ENCODE measurements at regions not wholly inside any gene's neighbourhood (a gene's known extent, or its start where the extent isn't known, plus 50 kb on each side); places are given as distances from the start of the nearest gene placed in this dataset.

DNA sequence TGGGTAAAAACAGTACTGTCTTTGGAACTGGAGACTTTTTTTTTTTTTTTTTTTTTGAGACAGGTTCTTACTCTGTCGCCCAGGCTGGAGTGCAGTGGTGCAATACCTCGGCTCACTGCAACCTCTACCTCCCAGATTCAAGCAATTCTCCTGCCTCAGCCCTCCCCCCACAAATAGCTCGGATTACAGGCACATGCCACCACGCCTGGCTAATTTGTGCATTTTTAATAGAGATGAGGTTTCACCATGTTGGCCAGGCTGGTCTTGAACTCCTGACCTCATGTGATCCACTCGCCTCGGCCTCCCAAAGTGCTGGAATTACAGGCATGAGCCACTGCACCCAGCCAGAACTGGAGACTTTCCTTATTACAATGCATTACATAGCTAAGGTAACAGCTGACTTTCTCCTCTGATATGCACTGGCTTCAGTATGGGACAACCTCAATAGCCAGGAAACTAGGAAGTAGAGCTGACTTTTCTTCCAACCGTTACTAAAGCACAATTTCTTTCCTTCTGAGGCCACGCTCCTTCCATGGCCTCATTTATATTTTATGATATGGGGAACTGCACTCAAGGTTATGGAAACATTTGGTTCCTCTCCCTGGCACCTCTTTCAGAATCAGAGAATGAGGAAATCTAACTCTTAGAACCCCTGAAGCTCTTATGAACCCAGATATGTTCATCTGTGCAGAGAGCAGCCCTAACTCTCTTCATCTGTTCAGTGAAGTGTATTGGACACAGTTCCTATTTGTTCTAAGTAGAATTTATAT is 53.5 kb upstream of the FAM9B start:
- no peak overlapping the region for H3K4me3 ChIP-seq (ENCODE audit: low read length)
- H4K20me1 ChIP-seq (ENCODE audit: low read length), result no peaks in the 10 kb centered on the region
- H3F3A ChIP-seq (ENCODE audit: low read length, unreplicated experiment), result no peaks in the 10 kb centered on the region
- no peak overlapping the region for H3K9ac ChIP-seq (ENCODE audit: low read length)
- no peaks in the 10 kb centered on the region for H3K27me3 ChIP-seq (ENCODE audit: low read length)
- H3K36me3 ChIP-seq (ENCODE audit: low read depth, low read length), result no peaks in the 10 kb centered on the region
- POLR2A ChIA-PET (ENCODE audit: unreplicated experiment), result interaction anchor here (0.9 kb wide), 1 partner anchor 237 kb away, joined by 3 read pairs; no protein-coding TSS in a partner anchor
- no TSS peak for BruUV-seq (replicated peaks)
- H2AFZ ChIP-seq (ENCODE audit: low read length), result no peak overlapping the region
- intact Hi-C loops (cut with micrococcal nuclease), result no loop called here
- no peaks in the 10 kb centered on the region for H3K79me2 ChIP-seq (ENCODE audit: low read length)
- H3K4me2 ChIP-seq (ENCODE audit: low read length), result no peak overlapping the region
- H3K27ac ChIP-seq (ENCODE audit: low read length), result no peak overlapping the region
- CTCF ChIA-PET, result no interaction called here
- H3K4me1 ChIP-seq (ENCODE audit: insufficient read depth, low read length), result no peaks in the 10 kb centered on the region
- no peak for TF ChIP-seq EZH2 (IDR thresholded peaks at IDR 0.05; ENCODE audit: low read length, unreplicated experiment)
- no peaks in the 10 kb centered on the region for H3K9me3 ChIP-seq (ENCODE audit: low read length)
- H3K9me2 ChIP-seq (replicated peaks; ENCODE audit: low read length), result no peaks in the 10 kb centered on the region
- no peak for ATAC-seq
- no peak for DNase-seq

DNA sequence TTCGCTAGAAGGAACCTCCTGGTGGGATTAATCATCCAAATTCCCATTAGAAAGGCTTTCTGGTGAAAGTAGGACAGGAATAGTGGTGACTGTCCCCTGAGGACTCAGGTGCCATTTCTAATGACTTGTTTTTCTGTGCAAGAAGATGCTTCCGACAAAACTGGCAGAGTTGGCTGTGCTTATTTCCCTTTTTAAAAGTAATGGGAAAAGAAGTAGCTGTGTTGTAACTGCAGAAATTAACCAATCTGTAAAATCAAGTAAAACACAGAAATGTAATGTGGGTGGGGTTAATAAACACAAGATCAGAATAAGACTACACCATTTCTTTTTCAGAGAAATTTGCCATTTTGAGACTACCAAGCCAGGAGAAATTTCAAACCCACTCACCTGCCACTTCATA is 55.0 kb upstream of the FAM9B start:
- H3K27ac ChIP-seq (ENCODE audit: low read length), result no peak overlapping the region
- no peaks in the 10 kb centered on the region for H3K4me1 ChIP-seq (ENCODE audit: insufficient read depth, low read length)
- no peak overlapping the region for H3K9ac ChIP-seq (ENCODE audit: low read length)
- no TSS peak for BruUV-seq (replicated peaks)
- no peak for DNase-seq
- no peaks in the 10 kb centered on the region for H4K20me1 ChIP-seq (ENCODE audit: low read length)
- H3K79me2 ChIP-seq (ENCODE audit: low read length), result no peaks in the 10 kb centered on the region
- H3F3A ChIP-seq (ENCODE audit: low read length, unreplicated experiment), result no peaks in the 10 kb centered on the region
- no peak overlapping the region for H3K4me3 ChIP-seq (ENCODE audit: low read length)
- ChIA-PET CTCF (no interaction called here), POLR2A (ENCODE audit: unreplicated experiment) (no interaction called here)
- H3K27me3 ChIP-seq (ENCODE audit: low read length), result no peaks in the 10 kb centered on the region
- no peak overlapping the region for H2AFZ ChIP-seq (ENCODE audit: low read length)
- no peaks in the 10 kb centered on the region for H3K9me3 ChIP-seq (ENCODE audit: low read length)
- intact Hi-C loops (cut with micrococcal nuclease), result no loop called here
- H3K36me3 ChIP-seq (ENCODE audit: low read depth, low read length), result no peaks in the 10 kb centered on the region
- TF ChIP-seq EZH2phosphoT487 (IDR thresholded peaks at IDR 0.05; ENCODE audit: borderline replicate concordance, low read length), result no peak
- TF ChIP-seq CTCF (conservative IDR thresholded peaks at IDR 0.05; ENCODE audit: low read depth, low read length), result no peak
- no peak for TF ChIP-seq EZH2 (IDR thresholded peaks at IDR 0.05; ENCODE audit: low read length, unreplicated experiment)
- no peak for ATAC-seq
- H3K9me2 ChIP-seq (replicated peaks; ENCODE audit: low read length), result no peaks in the 10 kb centered on the region
- no peak overlapping the region for H3K4me2 ChIP-seq (ENCODE audit: low read length)

DNA sequence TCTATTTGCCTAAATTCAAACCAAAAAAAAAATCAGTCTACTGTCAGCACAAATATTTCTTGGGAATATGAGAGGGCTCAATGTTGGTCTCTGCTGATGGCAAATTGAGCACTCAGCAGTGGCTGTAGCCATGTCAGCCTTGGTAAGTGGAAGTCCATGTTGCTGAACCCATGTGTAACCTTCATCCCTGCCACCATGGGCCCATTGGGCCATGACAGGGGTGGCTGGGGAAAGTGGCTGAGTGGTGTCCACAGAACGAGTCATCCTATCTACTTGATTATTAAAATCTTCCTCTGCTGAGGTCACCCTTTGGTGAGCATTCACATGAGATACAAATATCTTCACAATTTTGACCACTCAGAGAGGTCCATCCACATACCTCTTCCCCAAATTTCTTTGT is 56.8 kb upstream of the FAM9B start:
- ATAC-seq (no peak), DNase-seq (no peak)
- intact Hi-C loops (cut with micrococcal nuclease), result no loop called here
- POLR2A ChIA-PET (ENCODE audit: unreplicated experiment), result no interaction called here
- no peak overlapping the region for H3K27ac ChIP-seq (ENCODE audit: low read length)
- no peaks in the 10 kb centered on the region for H4K20me1 ChIP-seq (ENCODE audit: low read length)
- H3K9ac ChIP-seq (ENCODE audit: low read length), result no peak overlapping the region
- CTCF ChIA-PET, result no interaction called here
- no peaks in the 10 kb centered on the region for H3F3A ChIP-seq (ENCODE audit: low read length, unreplicated experiment)
- H3K79me2 ChIP-seq (ENCODE audit: low read length), result no peaks in the 10 kb centered on the region
- TF ChIP-seq EZH2phosphoT487 (IDR thresholded peaks at IDR 0.05; ENCODE audit: borderline replicate concordance, low read length) (no peak), EZH2 (IDR thresholded peaks at IDR 0.05; ENCODE audit: low read length, unreplicated experiment) (no peak), CTCF (conservative IDR thresholded peaks at IDR 0.05; ENCODE audit: low read depth, low read length) (no peak)
- H3K4me2 ChIP-seq (ENCODE audit: low read length), result no peak overlapping the region
- no peaks in the 10 kb centered on the region for H3K27me3 ChIP-seq (ENCODE audit: low read length)
- no peaks in the 10 kb centered on the region for H3K36me3 ChIP-seq (ENCODE audit: low read depth, low read length)
- BruUV-seq (replicated peaks), result no TSS peak
- H3K4me3 ChIP-seq (ENCODE audit: low read length), result no peak overlapping the region
- no peaks in the 10 kb centered on the region for H3K9me2 ChIP-seq (replicated peaks; ENCODE audit: low read length)
- H3K9me3 ChIP-seq (ENCODE audit: low read length), result no peaks in the 10 kb centered on the region
- H2AFZ ChIP-seq (ENCODE audit: low read length), result no peak overlapping the region
- H3K4me1 ChIP-seq (ENCODE audit: insufficient read depth, low read length), result no peaks in the 10 kb centered on the region

Measured in PC-3 (cell line).